Astrocyte (in vitro differentiated cells and primary cell): ENCODE measurements at regions not wholly inside any gene's neighbourhood (a gene's known extent, or its start where the extent isn't known, plus 50 kb on each side); places are given as distances from the start of the nearest gene placed in this dataset.

Experiments used
- DNase-seq: peaks from one replicate; pipeline ENCODE4 v3.0.0-alpha.2; 2010; ENCODE audit warnings: low read depth
- FAIRE-seq: peaks from 2 replicates; lab custom pipeline; 2011; peaks lifted over from hg19 to GRCh38; lab: Jason Lieb, UNC
- H2AFZ ChIP-seq: 2 replicates; pipeline ENCODE4 v1.6.0; 2012; ENCODE audit warnings: low read depth, low read length, inconsistent platforms
- H3K27ac ChIP-seq: 2 replicates; pipeline ENCODE4 v1.5.1; 2011; ENCODE audit warnings: low read depth, low read length, inconsistent platforms
- H3K27me3 ChIP-seq: 2 replicates; pipeline ENCODE4 v1.6.0; 2011; ENCODE audit warnings: low read length, inconsistent platforms; ENCODE audit not compliant: insufficient read depth
- H3K36me3 ChIP-seq: 2 replicates; pipeline ENCODE4 v1.5.1; 2011; ENCODE audit warnings: low read length, inconsistent platforms; ENCODE audit not compliant: insufficient read depth
- H3K4me1 ChIP-seq: 2 replicates; pipeline ENCODE4 v1.5.1; 2011; ENCODE audit warnings: low read length, inconsistent platforms; ENCODE audit not compliant: insufficient read depth
- H3K4me2 ChIP-seq: 2 replicates; pipeline ENCODE4 v1.6.0; 2012; ENCODE audit warnings: low read length, inconsistent platforms
- H3K4me3 ChIP-seq: 2 replicates; pipeline ENCODE4 v1.5.1; 2011; ENCODE audit warnings: low read depth, mild to moderate bottlenecking, low read length, inconsistent platforms; ENCODE audit not compliant: insufficient read depth
- H3K79me2 ChIP-seq: 2 replicates; pipeline ENCODE4 v1.6.0; 2012; ENCODE audit warnings: mild to moderate bottlenecking, low read length, inconsistent platforms; ENCODE audit not compliant: insufficient read depth
- H3K9ac ChIP-seq: 2 replicates; pipeline ENCODE4 v1.6.0; 2012; ENCODE audit warnings: mild to moderate bottlenecking, low read length, inconsistent platforms
- H3K9me3 ChIP-seq: 2 replicates; pipeline ENCODE4 v1.5.1; 2012; ENCODE audit warnings: low read depth, mild to moderate bottlenecking, low read length, inconsistent platforms; ENCODE audit not compliant: insufficient read depth
- H4K20me1 ChIP-seq: 2 replicates; pipeline ENCODE4 v1.6.0; 2012; ENCODE audit warnings: low read length, inconsistent platforms; ENCODE audit not compliant: insufficient read depth
- H3K27ac Mint-ChIP-seq: one replicate; pipeline ENCODE4 v1.8.0; 2021; ENCODE audit warnings: mild to moderate bottlenecking, mixed read lengths; ENCODE audit not compliant: unreplicated experiment
- H3K27me3 Mint-ChIP-seq: one replicate; pipeline ENCODE4 v1.8.0; 2021; ENCODE audit warnings: low read depth, mixed read lengths; ENCODE audit not compliant: unreplicated experiment
- H3K36me3 Mint-ChIP-seq: one replicate; pipeline ENCODE4 v1.8.0; 2021; ENCODE audit warnings: low read depth, mixed read lengths; ENCODE audit not compliant: unreplicated experiment
- H3K4me1 Mint-ChIP-seq: one replicate; pipeline ENCODE4 v1.8.0; 2021; ENCODE audit warnings: low read depth, mixed read lengths; ENCODE audit not compliant: unreplicated experiment
- H3K4me3 Mint-ChIP-seq: one replicate; pipeline ENCODE4 v1.8.0; 2021; ENCODE audit warnings: mild to moderate bottlenecking, moderate library complexity, mixed read lengths; ENCODE audit not compliant: unreplicated experiment
- H3K9me3 Mint-ChIP-seq: one replicate; pipeline ENCODE4 v1.8.0; 2021; ENCODE audit warnings: mild to moderate bottlenecking, mixed read lengths; ENCODE audit not compliant: unreplicated experiment
- CTCF ChIP-seq: IDR thresholded peaks from 2 replicates; pipeline ENCODE4 v1.5.1; 2011; ENCODE audit warnings: low read depth, mild to moderate bottlenecking, inconsistent platforms, low read length, moderate library complexity; ENCODE audit not compliant: insufficient read depth
- EZH2 ChIP-seq: IDR thresholded peaks from 2 replicates; pipeline ENCODE4 v1.6.1; 2012; ENCODE audit warnings: mild to moderate bottlenecking, low read length, inconsistent platforms; ENCODE audit not compliant: insufficient read depth

GRCh38 chr5:92629000-92629399 lies 952.0 kb downstream of the NR2F1-AS1 start:
- Histone ChIP-seq H3K79me2 (no peaks in the 10 kb centered on the region), H3K4me2 (no peak overlapping the region), H3K9ac (no peak overlapping the region), H4K20me1 (no peaks in the 10 kb centered on the region), H3K36me3 (no peaks in the 10 kb centered on the region), H3K27me3 (no peaks in the 10 kb centered on the region), H3K4me3 (no peak overlapping the region), H3K4me1 (no peaks in the 10 kb centered on the region), H3K9me3 (no peaks in the 10 kb centered on the region), H3K27ac (no peak overlapping the region), H2AFZ (no peak overlapping the region)
- no peak for FAIRE-seq
- H3K9me3 Mint-ChIP-seq, result no peaks in the 10 kb centered on the region
- H3K36me3 Mint-ChIP-seq, result no peaks in the 10 kb centered on the region
- TF ChIP-seq CTCF (no peak), EZH2 (no peak)
- H3K4me1 Mint-ChIP-seq, result no peaks in the 10 kb centered on the region
- H3K27me3 Mint-ChIP-seq, result no peaks in the 10 kb centered on the region
- no peak overlapping the region for H3K27ac Mint-ChIP-seq
- no peak for DNase-seq
- H3K4me3 Mint-ChIP-seq, result no peak overlapping the region

- H3K27ac Mint-ChIP-seq, result no peak overlapping the region
- H3K4me1 ChIP-seq, result no peaks in the 10 kb centered on the region
- no peak overlapping the region for H3K4me2 ChIP-seq
- H4K20me1 ChIP-seq, result no peaks in the 10 kb centered on the region
- no peak overlapping the region for H3K4me3 Mint-ChIP-seq
- H3K9me3 Mint-ChIP-seq, result no peaks in the 10 kb centered on the region
- H3K4me3 ChIP-seq, result no peak overlapping the region
- TF ChIP-seq CTCF (no peak), EZH2 (no peak)
- no peak overlapping the region for H2AFZ ChIP-seq
- no peaks in the 10 kb centered on the region for H3K9me3 ChIP-seq
- FAIRE-seq (no peak), DNase-seq (no peak)
- no peaks in the 10 kb centered on the region for H3K79me2 ChIP-seq
- H3K36me3 ChIP-seq, result no peaks in the 10 kb centered on the region
- H3K4me1 Mint-ChIP-seq, result no peaks in the 10 kb centered on the region
- no peaks in the 10 kb centered on the region for H3K36me3 Mint-ChIP-seq
- no peak overlapping the region for H3K27ac ChIP-seq
- H3K9ac ChIP-seq, result no peak overlapping the region
- H3K27me3 Mint-ChIP-seq, result no peaks in the 10 kb centered on the region
- no peaks in the 10 kb centered on the region for H3K27me3 ChIP-seq
Observed at GRCh38 chr5:92627186-92627585, 953.8 kb downstream of the NR2F1-AS1 start.

- Histone ChIP-seq H3K79me2 (no peaks in the 10 kb centered on the region), H3K4me2 (no peak overlapping the region), H3K9ac (no peak overlapping the region), H4K20me1 (no peaks in the 10 kb centered on the region), H3K27me3 (no peaks in the 10 kb centered on the region), H2AFZ (no peak overlapping the region), H3K4me1 (no peaks in the 10 kb centered on the region), H3K9me3 (no peaks in the 10 kb centered on the region), H3K36me3 (no peaks in the 10 kb centered on the region), H3K4me3 (no peak overlapping the region), H3K27ac (no peak overlapping the region)
- Mint-ChIP-seq H3K36me3 (no peaks in the 10 kb centered on the region), H3K27ac (no peak overlapping the region), H3K27me3 (no peaks in the 10 kb centered on the region), H3K9me3 (no peaks in the 10 kb centered on the region), H3K4me1 (no peaks in the 10 kb centered on the region), H3K4me3 (no peak overlapping the region)
- DNase-seq (no peak), FAIRE-seq (no peak)
- TF ChIP-seq CTCF, result no peak
- no peak for TF ChIP-seq EZH2
Observed at GRCh38 chr5:92616085-92616484, 964.9 kb downstream of the NR2F1-AS1 start.
